ENCODE measurements at regions not wholly inside any gene's neighbourhood (a gene's known extent, or its start where the extent isn't known, plus 50 kb on each side); places are given as distances from the start of the nearest gene placed in this dataset.

GRCh38 chr11:91846002-91846401 lies 378.6 kb upstream of the FAT3 start:
- POLR2A ChIA-PET = no interaction called here
- no peaks in the 10 kb centered on the region for H3K27me3 ChIP-seq (replicated peaks in 1 of 2; ENCODE audit: control insufficient read depth in 2 of 2, extremely low read depth in 1 of 2, insufficient read depth in 2 of 2, low read length in 1 of 2)
- H3K27ac Mint-ChIP-seq = no peak overlapping the region
- H3K9me3 Mint-ChIP-seq = peaks cover 5 to 16% (median 13%) of the 10 kb centered on the region in 3 donors
- no peaks in the 10 kb centered on the region for H3K27me3 Mint-ChIP-seq
- no peaks in the 10 kb centered on the region for H3K36me3 ChIP-seq (ENCODE audit: control insufficient read depth in 2 of 2, extremely low read depth in 1 of 2, insufficient read depth in 1 of 2, low read length in 1 of 2)
- H3K9me3 ChIP-seq = no peaks in the 10 kb centered on the region
- CTCF ChIA-PET = no interaction called here
- H3K4me1 Mint-ChIP-seq = no peaks in the 10 kb centered on the region
- no peaks in the 10 kb centered on the region for H3K4me1 ChIP-seq (ENCODE audit: control insufficient read depth in 1 of 2, extremely low read depth in 1 of 2, insufficient read depth in 2 of 2, low read length in 2 of 2)
- no peak overlapping the region for H3K27ac ChIP-seq (ENCODE audit: low read length)
- H3K4me3 Mint-ChIP-seq = no peak overlapping the region
- ATAC-seq (replicated peaks in 1 of 4) (no peak), DNase-seq (no peak)
- no peaks in the 10 kb centered on the region for H3K36me3 Mint-ChIP-seq
- no peak overlapping the region for H3K4me3 ChIP-seq (ENCODE audit: control insufficient read depth in 1 of 2, extremely low read depth in 1 of 2, low read length in 1 of 2)

DNA sequence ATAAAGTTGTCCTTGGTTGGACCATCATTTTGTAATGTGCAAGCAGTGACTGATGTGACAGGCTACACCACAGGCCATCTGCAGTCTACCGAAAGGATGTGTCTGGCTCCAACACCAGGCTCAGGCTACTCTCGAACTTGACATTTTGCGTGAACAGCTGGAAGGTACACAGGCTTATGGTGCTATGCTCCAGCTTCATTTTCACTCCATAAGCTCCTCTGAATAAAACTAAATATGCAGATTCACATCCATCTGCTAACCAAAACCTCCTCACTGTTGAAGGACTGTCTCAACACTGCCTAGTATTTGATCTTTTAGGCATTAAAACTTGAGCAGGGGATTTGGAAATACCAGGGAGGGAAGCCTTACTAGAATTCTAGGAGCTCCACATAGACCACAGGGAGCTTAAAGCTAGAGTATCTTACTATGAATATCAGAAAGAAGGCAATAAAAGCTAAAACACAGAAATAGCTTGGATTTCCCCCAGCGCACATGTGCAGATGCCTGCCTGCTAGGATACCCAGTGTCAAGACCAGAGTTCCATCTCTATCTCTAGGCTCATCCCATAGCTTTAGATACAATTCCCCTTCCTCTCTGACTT lies 383.9 kb upstream of the FAT3 start:
- H3K27ac ChIP-seq (ENCODE audit: low read length) = no peak overlapping the region
- H3K4me3 ChIP-seq (ENCODE audit: control insufficient read depth in 1 of 2, extremely low read depth in 1 of 2, low read length in 1 of 2) = no peak overlapping the region
- peaks cover 3 to 10% (median 5%) of the 10 kb centered on the region in 3 donors for H3K9me3 Mint-ChIP-seq
- 95% methylated on average over 4 of the region's 4 CpGs for WGBS (ENCODE audit: insufficient coverage)
- H3K27ac Mint-ChIP-seq = no peak overlapping the region
- ChIA-PET CTCF (no interaction called here), POLR2A (no interaction called here)
- H3K27me3 Mint-ChIP-seq = no peaks in the 10 kb centered on the region
- no peak for DNase-seq
- H3K9me3 ChIP-seq = no peaks in the 10 kb centered on the region
- H3K36me3 Mint-ChIP-seq = no peaks in the 10 kb centered on the region
- no peaks in the 10 kb centered on the region for H3K4me1 ChIP-seq (ENCODE audit: control insufficient read depth in 1 of 2, extremely low read depth in 1 of 2, insufficient read depth in 2 of 2, low read length in 2 of 2)
- no peaks in the 10 kb centered on the region for H3K4me1 Mint-ChIP-seq
- H3K4me3 Mint-ChIP-seq = no peak overlapping the region
- ATAC-seq (replicated peaks in 1 of 4) = no peak
- H3K27me3 ChIP-seq (replicated peaks in 1 of 2; ENCODE audit: control insufficient read depth in 2 of 2, extremely low read depth in 1 of 2, insufficient read depth in 2 of 2, low read length in 1 of 2) = no peaks in the 10 kb centered on the region
- H3K36me3 ChIP-seq (ENCODE audit: control insufficient read depth in 2 of 2, extremely low read depth in 1 of 2, insufficient read depth in 1 of 2, low read length in 1 of 2) = no peaks in the 10 kb centered on the region

DNA sequence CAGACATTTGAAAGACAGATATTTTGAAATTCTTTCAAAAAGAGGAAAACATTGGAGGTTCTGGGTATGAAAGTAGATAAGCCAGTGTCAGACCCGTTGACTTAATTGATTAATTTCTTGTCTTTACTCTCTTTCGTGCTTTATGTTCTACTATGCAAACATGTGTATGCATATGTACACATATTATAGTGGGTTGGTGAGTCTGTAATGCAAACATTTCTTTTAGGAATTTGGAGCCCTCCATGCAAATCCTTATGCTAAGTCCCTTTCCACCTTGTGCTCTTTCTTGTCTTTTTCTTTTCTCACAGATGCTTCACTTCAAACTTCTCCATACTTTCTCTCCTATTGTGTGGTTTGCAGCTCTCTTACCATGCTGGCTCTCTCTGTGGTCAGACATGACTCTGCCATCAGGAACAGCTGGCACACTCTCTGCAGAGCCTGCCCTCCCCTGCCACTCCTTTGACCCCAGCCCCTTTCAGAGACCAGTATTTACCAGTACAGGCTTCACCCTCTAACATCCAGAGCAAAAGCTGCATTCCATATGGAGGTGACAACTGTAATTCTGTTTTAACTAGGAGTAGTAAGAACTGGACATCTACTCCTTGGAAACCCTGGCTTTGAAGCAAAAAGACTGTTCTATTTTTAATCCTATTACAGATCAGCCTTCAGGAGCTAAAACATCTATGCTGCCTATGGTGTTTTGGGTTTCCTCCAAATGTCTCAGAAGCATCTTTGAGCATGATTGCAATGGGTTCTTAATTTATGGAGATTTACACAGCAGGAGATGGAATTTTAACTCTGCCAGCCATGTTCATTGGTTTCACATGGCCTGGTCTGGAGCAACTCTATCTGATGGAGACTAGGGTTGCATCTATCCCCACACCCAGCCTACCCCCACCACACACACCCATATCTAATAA lies 386.9 kb upstream of the FAT3 start:
- no peak for DNase-seq
- WGBS (ENCODE audit: insufficient coverage) = no CpG with 5 or more reads among the region's 2 CpGs
- Histone ChIP-seq H3K36me3 (ENCODE audit: control insufficient read depth in 2 of 2, extremely low read depth in 1 of 2, insufficient read depth in 1 of 2, low read length in 1 of 2) (no peaks in the 10 kb centered on the region), H3K9me3 (no peaks in the 10 kb centered on the region), H3K4me3 (ENCODE audit: control insufficient read depth in 1 of 2, extremely low read depth in 1 of 2, low read length in 1 of 2) (no peak overlapping the region), H3K27ac (ENCODE audit: low read length) (no peak overlapping the region), H3K4me1 (ENCODE audit: control insufficient read depth in 1 of 2, extremely low read depth in 1 of 2, insufficient read depth in 2 of 2, low read length in 2 of 2) (no peaks in the 10 kb centered on the region), H3K27me3 (replicated peaks in 1 of 2; ENCODE audit: control insufficient read depth in 2 of 2, extremely low read depth in 1 of 2, insufficient read depth in 2 of 2, low read length in 1 of 2) (no peaks in the 10 kb centered on the region)
- H3K4me1 Mint-ChIP-seq = no peaks in the 10 kb centered on the region
- H3K4me3 Mint-ChIP-seq = no peak overlapping the region
- no peak overlapping the region for H3K27ac Mint-ChIP-seq
- CTCF ChIA-PET = no interaction called here
- no peaks in the 10 kb centered on the region for H3K27me3 Mint-ChIP-seq
- POLR2A ChIA-PET = no interaction called here
- no peaks in the 10 kb centered on the region for H3K36me3 Mint-ChIP-seq
- peaks cover 3 to 22% (median 12%) of the 10 kb centered on the region in 3 donors for H3K9me3 Mint-ChIP-seq
- ATAC-seq (replicated peaks in 1 of 4) = no peak

DNA sequence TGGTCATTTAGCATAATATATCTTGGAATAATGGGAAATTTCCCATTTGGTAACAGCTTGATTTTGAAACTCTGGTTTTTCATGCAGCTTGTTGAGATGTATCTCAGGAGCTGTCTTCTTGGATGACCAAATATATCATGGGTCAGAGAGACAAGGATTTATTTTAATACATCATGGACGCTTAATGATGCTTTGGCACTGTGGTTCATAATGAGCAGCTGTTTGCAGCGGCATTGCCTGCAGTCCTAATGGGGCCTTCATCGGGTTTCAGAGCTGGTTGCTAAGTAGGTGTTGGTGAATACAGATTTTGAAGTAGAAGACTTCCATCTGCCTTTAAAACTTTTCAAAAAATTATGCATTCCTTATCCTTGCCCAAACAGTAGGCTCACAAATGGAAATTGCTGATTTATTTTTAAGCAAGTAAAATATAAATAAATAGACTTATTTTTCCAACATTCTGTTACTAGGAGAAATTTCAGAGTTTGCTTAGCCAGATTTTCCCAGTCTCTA lies 389.5 kb upstream of the FAT3 start:
- Histone ChIP-seq H3K4me3 (ENCODE audit: control insufficient read depth in 1 of 2, extremely low read depth in 1 of 2, low read length in 1 of 2) (no peak overlapping the region), H3K4me1 (ENCODE audit: control insufficient read depth in 1 of 2, extremely low read depth in 1 of 2, insufficient read depth in 2 of 2, low read length in 2 of 2) (no peaks in the 10 kb centered on the region), H3K9me3 (no peaks in the 10 kb centered on the region), H3K27ac (ENCODE audit: low read length) (no peak overlapping the region), H3K27me3 (replicated peaks in 1 of 2; ENCODE audit: control insufficient read depth in 2 of 2, extremely low read depth in 1 of 2, insufficient read depth in 2 of 2, low read length in 1 of 2) (no peaks in the 10 kb centered on the region), H3K36me3 (ENCODE audit: control insufficient read depth in 2 of 2, extremely low read depth in 1 of 2, insufficient read depth in 1 of 2, low read length in 1 of 2) (no peaks in the 10 kb centered on the region)
- no CpG with 5 or more reads among the region's 3 CpGs for WGBS (ENCODE audit: insufficient coverage)
- ChIA-PET POLR2A (no interaction called here), CTCF (no interaction called here)
- H3K27me3 Mint-ChIP-seq = no peaks in the 10 kb centered on the region
- DNase-seq (no peak), ATAC-seq (replicated peaks in 1 of 4) (no peak)
- H3K4me1 Mint-ChIP-seq = no peaks in the 10 kb centered on the region
- H3K36me3 Mint-ChIP-seq = no peaks in the 10 kb centered on the region
- H3K27ac Mint-ChIP-seq = no peak overlapping the region
- H3K9me3 Mint-ChIP-seq = peaks cover 8 to 27% (median 17%) of the 10 kb centered on the region in 3 donors
- no peak overlapping the region for H3K4me3 Mint-ChIP-seq

DNA sequence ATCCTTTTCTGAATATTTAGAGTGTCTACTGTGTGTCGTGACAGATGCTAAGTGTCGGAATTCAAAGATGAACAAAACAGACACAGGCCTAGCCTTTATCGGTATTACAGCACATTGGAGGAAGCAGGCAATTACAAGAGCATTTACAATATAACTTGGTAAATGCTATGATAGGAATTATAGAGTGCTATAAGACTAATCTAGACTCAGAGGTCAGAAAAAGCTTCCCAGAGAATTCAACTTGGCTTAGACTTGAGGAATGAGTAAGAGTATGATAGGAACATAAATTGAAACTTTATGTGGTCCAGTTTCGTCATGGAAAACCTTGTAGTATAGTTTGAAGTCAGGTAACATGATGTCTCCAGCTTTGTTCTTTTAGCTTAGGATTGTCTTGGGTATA lies 395.7 kb upstream of the FAT3 start:
- Histone ChIP-seq H3K36me3 (ENCODE audit: control insufficient read depth in 2 of 2, extremely low read depth in 1 of 2, insufficient read depth in 1 of 2, low read length in 1 of 2) (no peaks in the 10 kb centered on the region), H3K27me3 (replicated peaks in 1 of 2; ENCODE audit: control insufficient read depth in 2 of 2, extremely low read depth in 1 of 2, insufficient read depth in 2 of 2, low read length in 1 of 2) (no peaks in the 10 kb centered on the region), H3K27ac (ENCODE audit: low read length) (no peak overlapping the region), H3K4me3 (ENCODE audit: control insufficient read depth in 1 of 2, extremely low read depth in 1 of 2, low read length in 1 of 2) (no peak overlapping the region), H3K9me3 (no peaks in the 10 kb centered on the region), H3K4me1 (ENCODE audit: control insufficient read depth in 1 of 2, extremely low read depth in 1 of 2, insufficient read depth in 2 of 2, low read length in 2 of 2) (no peaks in the 10 kb centered on the region)
- POLR2A ChIA-PET = no interaction called here
- 57% methylated on average over 1 of the region's 4 CpGs for WGBS (ENCODE audit: insufficient coverage)
- Mint-ChIP-seq H3K9me3 (peaks cover 5 to 23% (median 17%) of the 10 kb centered on the region in 3 donors), H3K27me3 (no peaks in the 10 kb centered on the region), H3K4me1 (no peaks in the 10 kb centered on the region), H3K4me3 (no peak overlapping the region), H3K36me3 (no peaks in the 10 kb centered on the region), H3K27ac (no peak overlapping the region)
- ATAC-seq (replicated peaks in 1 of 4) (no peak), DNase-seq (no peak)
- CTCF ChIA-PET = no interaction called here

DNA sequence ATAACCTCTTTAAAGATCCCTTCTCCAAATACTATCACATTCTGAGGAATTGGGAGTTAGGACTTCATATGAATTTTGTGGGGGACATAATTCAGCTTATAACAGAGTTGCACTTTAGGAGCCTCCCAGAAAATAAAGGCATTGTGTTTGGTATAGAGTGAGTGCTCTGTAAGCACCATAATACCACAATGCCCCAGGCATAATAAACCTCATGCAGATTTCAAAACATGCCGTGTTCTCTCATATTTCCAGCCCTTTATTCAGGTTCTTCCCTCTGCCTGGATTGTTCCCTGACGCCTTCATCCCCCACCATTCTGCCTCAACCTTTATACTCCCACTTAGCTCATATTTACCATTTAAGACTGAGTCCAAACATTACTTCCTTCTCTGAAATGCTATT lies 398.8 kb upstream of the FAT3 start:
- Mint-ChIP-seq H3K9me3 (peaks cover 5 to 15% (median 5%) of the 10 kb centered on the region in 3 donors), H3K27me3 (no peaks in the 10 kb centered on the region), H3K4me1 (no peaks in the 10 kb centered on the region), H3K27ac (no peak overlapping the region), H3K4me3 (no peak overlapping the region), H3K36me3 (no peaks in the 10 kb centered on the region)
- Histone ChIP-seq H3K9me3 (no peaks in the 10 kb centered on the region), H3K4me1 (ENCODE audit: control insufficient read depth in 1 of 2, extremely low read depth in 1 of 2, insufficient read depth in 2 of 2, low read length in 2 of 2) (no peaks in the 10 kb centered on the region), H3K36me3 (ENCODE audit: control insufficient read depth in 2 of 2, extremely low read depth in 1 of 2, insufficient read depth in 1 of 2, low read length in 1 of 2) (no peaks in the 10 kb centered on the region), H3K27me3 (replicated peaks in 1 of 2; ENCODE audit: control insufficient read depth in 2 of 2, extremely low read depth in 1 of 2, insufficient read depth in 2 of 2, low read length in 1 of 2) (no peaks in the 10 kb centered on the region), H3K4me3 (ENCODE audit: control insufficient read depth in 1 of 2, extremely low read depth in 1 of 2, low read length in 1 of 2) (no peak overlapping the region), H3K27ac (ENCODE audit: low read length) (no peak overlapping the region)
- 50% methylated on average over 2 of the region's 2 CpGs for WGBS (ENCODE audit: insufficient coverage)
- CTCF ChIA-PET = no interaction called here
- ATAC-seq (replicated peaks in 1 of 4) = no peak
- POLR2A ChIA-PET = no interaction called here
- DNase-seq = no peak
